ENCODE measurements at regions not wholly inside any gene's neighbourhood (a gene's known extent, or its start where the extent isn't known, plus 50 kb on each side); places are given as distances from the start of the nearest gene placed in this dataset.
"Not testable (repeated sequence)": the region's sequence is repeated elsewhere in the genome, so short reads cannot be mapped to it uniquely, and the experiment has no call there.

DNA sequence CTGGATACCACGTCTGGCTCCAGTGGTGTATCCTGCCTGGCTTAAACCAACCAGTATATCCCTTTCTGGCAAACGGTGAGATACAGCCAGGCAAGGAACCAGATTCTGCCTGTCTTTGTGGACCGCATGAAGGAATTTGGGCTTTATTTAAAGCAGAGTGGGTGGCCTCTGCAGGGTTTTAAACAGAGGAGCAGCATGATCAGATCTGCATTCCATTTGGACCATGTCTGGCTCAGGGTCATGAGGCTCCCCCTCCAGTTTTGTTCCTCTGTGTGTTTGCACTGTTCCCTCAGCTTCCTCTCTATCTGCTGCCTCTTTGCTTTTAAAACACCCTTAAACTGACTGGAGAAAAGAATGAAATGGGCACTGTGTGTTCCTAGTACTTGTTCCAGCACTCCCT is 195.0 kb downstream of the GIPC2 start:
- peaks cover 35% of the 10 kb centered on the region for H3K27me3 ChIP-seq (ENCODE audit: control insufficient read depth, insufficient read depth, low read length, poor library complexity, severe bottlenecking)
- H3K27ac ChIP-seq (ENCODE audit: insufficient read depth, low read depth, low read length, poor library complexity, severe bottlenecking), result no peak overlapping the region
- H3K4me1 ChIP-seq (ENCODE audit: control insufficient read depth, insufficient read depth, low read length), result no peaks in the 10 kb centered on the region
- H3K36me3 ChIP-seq (ENCODE audit: control insufficient read depth, insufficient read depth, low read length), result no peaks in the 10 kb centered on the region
- H3K9me3 ChIP-seq (ENCODE audit: control insufficient read depth, low read length), result no peaks in the 10 kb centered on the region
- 48 to 64% methylated on average over 3 of the region's 3 CpGs for WGBS, 2 experiments
- no peak overlapping the region for H3K4me3 ChIP-seq (ENCODE audit: insufficient read depth, low read depth, low read length)

DNA sequence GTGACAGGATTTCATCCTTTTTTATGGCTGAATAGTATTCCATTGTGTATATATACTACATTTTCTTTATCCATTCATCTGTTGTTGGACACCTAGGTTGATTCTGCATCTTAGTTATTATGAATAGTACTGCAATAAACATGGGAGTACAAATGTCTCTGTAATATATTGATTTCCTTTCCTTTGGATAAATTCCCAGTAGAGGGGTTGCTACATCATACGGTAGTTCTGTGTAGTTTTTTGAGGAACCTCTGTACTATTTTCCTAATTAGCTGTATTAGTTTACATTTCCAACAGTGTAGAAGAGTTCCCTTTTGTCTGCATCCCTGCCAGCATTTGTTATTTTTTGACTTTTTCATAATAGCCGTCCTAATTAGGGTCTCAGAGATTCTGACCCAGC is 201.3 kb downstream of the GIPC2 start:
- H3K9me3 ChIP-seq (ENCODE audit: control insufficient read depth, low read length), result no peaks in the 10 kb centered on the region
- H3K27me3 ChIP-seq (ENCODE audit: control insufficient read depth, insufficient read depth, low read length, poor library complexity, severe bottlenecking), result peaks cover 3% of the 10 kb centered on the region
- H3K4me1 ChIP-seq (ENCODE audit: control insufficient read depth, insufficient read depth, low read length), result no peaks in the 10 kb centered on the region
- 89 to 95% methylated on average over 1 to 2 of the region's 2 CpGs for WGBS, 2 experiments
- H3K27ac ChIP-seq (ENCODE audit: insufficient read depth, low read depth, low read length, poor library complexity, severe bottlenecking), result no peak overlapping the region
- no peaks in the 10 kb centered on the region for H3K36me3 ChIP-seq (ENCODE audit: control insufficient read depth, insufficient read depth, low read length)
- no peak overlapping the region for H3K4me3 ChIP-seq (ENCODE audit: insufficient read depth, low read depth, low read length)

GRCh38 chr1:78250201-78250600 is 204.4 kb downstream of the GIPC2 start:
- H3K4me1 ChIP-seq (ENCODE audit: control insufficient read depth, insufficient read depth, low read length), result no peaks in the 10 kb centered on the region
- H3K4me3 ChIP-seq (ENCODE audit: insufficient read depth, low read depth, low read length), result no peak overlapping the region
- H3K9me3 ChIP-seq (ENCODE audit: control insufficient read depth, low read length), result no peaks in the 10 kb centered on the region
- 71 to 73% methylated on average over 4 of the region's 4 CpGs for WGBS, 2 experiments
- no peak overlapping the region for H3K27ac ChIP-seq (ENCODE audit: insufficient read depth, low read depth, low read length, poor library complexity, severe bottlenecking)
- H3K36me3 ChIP-seq (ENCODE audit: control insufficient read depth, insufficient read depth, low read length), result no peaks in the 10 kb centered on the region
- peaks cover 9% of the 10 kb centered on the region for H3K27me3 ChIP-seq (ENCODE audit: control insufficient read depth, insufficient read depth, low read length, poor library complexity, severe bottlenecking)

- H3K27me3 ChIP-seq (ENCODE audit: control insufficient read depth, insufficient read depth, low read length, poor library complexity, severe bottlenecking), result peaks cover 9% of the 10 kb centered on the region
- H3K9me3 ChIP-seq (ENCODE audit: control insufficient read depth, low read length), result no peaks in the 10 kb centered on the region
- no peak overlapping the region for H3K27ac ChIP-seq (ENCODE audit: insufficient read depth, low read depth, low read length, poor library complexity, severe bottlenecking)
- H3K36me3 ChIP-seq (ENCODE audit: control insufficient read depth, insufficient read depth, low read length), result no peaks in the 10 kb centered on the region
- no peaks in the 10 kb centered on the region for H3K4me1 ChIP-seq (ENCODE audit: control insufficient read depth, insufficient read depth, low read length)
- H3K4me3 ChIP-seq (ENCODE audit: insufficient read depth, low read depth, low read length), result no peak overlapping the region
- WGBS, 2 experiments, result 50 to 87% methylated on average over 1 to 2 of the region's 3 CpGs
Measured at GRCh38 chr1:78254517-78254916, 208.8 kb downstream of the GIPC2 start.

DNA sequence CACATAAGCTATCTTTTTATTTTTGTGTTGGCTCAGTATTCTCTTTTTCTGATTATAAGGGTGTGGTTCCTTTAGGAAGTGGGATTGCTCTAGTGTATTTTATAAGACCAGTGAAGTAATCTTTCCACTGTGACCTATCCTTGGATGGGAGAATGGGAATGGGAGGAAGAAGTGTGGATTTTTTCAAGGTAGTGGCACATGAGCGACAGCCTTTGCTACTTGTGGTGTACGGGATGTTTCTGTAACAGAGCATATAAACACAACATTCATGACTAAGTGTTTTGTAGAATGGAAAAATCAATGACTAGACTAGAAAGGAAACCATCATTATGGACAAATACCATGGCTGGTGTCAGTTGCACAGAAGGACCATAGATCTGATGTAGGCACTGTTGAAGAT is 209.6 kb downstream of the GIPC2 start:
- 100% methylated on average over 1 of the region's 2 CpGs for WGBS, 2 experiments
- no peak overlapping the region for H3K27ac ChIP-seq (ENCODE audit: insufficient read depth, low read depth, low read length, poor library complexity, severe bottlenecking)
- no peak overlapping the region for H3K4me3 ChIP-seq (ENCODE audit: insufficient read depth, low read depth, low read length)
- H3K36me3 ChIP-seq (ENCODE audit: control insufficient read depth, insufficient read depth, low read length), result no peaks in the 10 kb centered on the region
- H3K4me1 ChIP-seq (ENCODE audit: control insufficient read depth, insufficient read depth, low read length), result no peaks in the 10 kb centered on the region
- H3K27me3 ChIP-seq (ENCODE audit: control insufficient read depth, insufficient read depth, low read length, poor library complexity, severe bottlenecking), result peaks cover 9% of the 10 kb centered on the region
- H3K9me3 ChIP-seq (ENCODE audit: control insufficient read depth, low read length), result no peaks in the 10 kb centered on the region

DNA sequence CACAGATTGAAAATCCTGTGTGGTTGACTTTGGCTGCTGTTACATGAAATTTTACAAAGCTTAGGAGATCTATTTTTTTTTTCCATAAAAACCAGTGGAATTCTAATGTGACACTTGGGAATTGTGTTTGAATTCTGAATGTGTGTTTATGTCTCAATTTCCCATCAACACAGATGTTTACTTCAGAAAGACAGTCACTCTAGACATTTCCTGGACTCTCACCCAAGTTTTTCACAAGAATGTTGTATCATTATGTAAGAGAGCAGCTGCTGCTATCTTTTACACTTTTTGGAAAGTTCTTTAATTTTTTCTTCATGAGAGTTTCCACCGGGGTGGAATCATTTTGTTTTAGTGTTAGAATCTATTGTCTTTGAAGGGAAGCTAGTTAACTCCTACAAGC is 210.1 kb downstream of the GIPC2 start:
- WGBS, 2 experiments, result 91 to 94% methylated on average over 1 of the region's 1 CpG
- no peaks in the 10 kb centered on the region for H3K4me1 ChIP-seq (ENCODE audit: control insufficient read depth, insufficient read depth, low read length)
- no peaks in the 10 kb centered on the region for H3K9me3 ChIP-seq (ENCODE audit: control insufficient read depth, low read length)
- H3K36me3 ChIP-seq (ENCODE audit: control insufficient read depth, insufficient read depth, low read length), result no peaks in the 10 kb centered on the region
- no peak overlapping the region for H3K4me3 ChIP-seq (ENCODE audit: insufficient read depth, low read depth, low read length)
- H3K27me3 ChIP-seq (ENCODE audit: control insufficient read depth, insufficient read depth, low read length, poor library complexity, severe bottlenecking), result peaks cover 9% of the 10 kb centered on the region
- H3K27ac ChIP-seq (ENCODE audit: insufficient read depth, low read depth, low read length, poor library complexity, severe bottlenecking), result no peak overlapping the region

GRCh38 chr1:78263459-78263858 is 217.7 kb downstream of the GIPC2 start:
- WGBS, 2 experiments, result 46 to 48% methylated on average over 2 of the region's 2 CpGs
- H3K36me3 ChIP-seq (ENCODE audit: control insufficient read depth, insufficient read depth, low read length), result no peaks in the 10 kb centered on the region
- no peak overlapping the region for H3K4me3 ChIP-seq (ENCODE audit: insufficient read depth, low read depth, low read length)
- H3K4me1 ChIP-seq (ENCODE audit: control insufficient read depth, insufficient read depth, low read length), result no peaks in the 10 kb centered on the region
- no peaks in the 10 kb centered on the region for H3K9me3 ChIP-seq (ENCODE audit: control insufficient read depth, low read length)
- H3K27ac ChIP-seq (ENCODE audit: insufficient read depth, low read depth, low read length, poor library complexity, severe bottlenecking), result no peak overlapping the region
- H3K27me3 ChIP-seq (ENCODE audit: control insufficient read depth, insufficient read depth, low read length, poor library complexity, severe bottlenecking), result no peaks in the 10 kb centered on the region

DNA sequence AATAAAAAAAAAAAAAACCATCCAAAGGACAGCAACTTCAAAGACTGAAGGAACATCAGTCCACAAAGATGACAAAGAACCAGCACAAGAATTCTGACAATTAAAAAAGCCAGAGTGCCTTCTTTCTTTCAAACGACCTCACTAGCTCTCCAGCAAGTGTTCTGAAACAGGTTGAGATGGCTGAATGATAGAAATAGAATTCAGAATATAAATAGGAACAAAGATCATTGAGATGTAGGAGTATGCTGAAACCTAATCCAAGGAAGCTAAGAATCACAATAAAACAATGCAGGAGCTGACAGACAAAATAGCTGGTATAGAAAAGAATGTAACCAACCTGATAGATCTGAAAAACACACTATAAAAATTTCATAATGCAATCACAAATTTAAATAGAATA is 218.2 kb downstream of the GIPC2 start:
- Histone ChIP-seq H3K36me3 (ENCODE audit: control insufficient read depth, insufficient read depth, low read length) (no peaks in the 10 kb centered on the region), H3K27me3 (ENCODE audit: control insufficient read depth, insufficient read depth, low read length, poor library complexity, severe bottlenecking) (no peaks in the 10 kb centered on the region), H3K9me3 (ENCODE audit: control insufficient read depth, low read length) (no peaks in the 10 kb centered on the region), H3K4me1 (ENCODE audit: control insufficient read depth, insufficient read depth, low read length) (no peaks in the 10 kb centered on the region), H3K4me3 (ENCODE audit: insufficient read depth, low read depth, low read length) (no peak overlapping the region), H3K27ac (ENCODE audit: insufficient read depth, low read depth, low read length, poor library complexity, severe bottlenecking) (no peak overlapping the region)
- WGBS, 2 experiments, result 18 to 25% methylated on average over 1 of the region's 1 CpG

DNA sequence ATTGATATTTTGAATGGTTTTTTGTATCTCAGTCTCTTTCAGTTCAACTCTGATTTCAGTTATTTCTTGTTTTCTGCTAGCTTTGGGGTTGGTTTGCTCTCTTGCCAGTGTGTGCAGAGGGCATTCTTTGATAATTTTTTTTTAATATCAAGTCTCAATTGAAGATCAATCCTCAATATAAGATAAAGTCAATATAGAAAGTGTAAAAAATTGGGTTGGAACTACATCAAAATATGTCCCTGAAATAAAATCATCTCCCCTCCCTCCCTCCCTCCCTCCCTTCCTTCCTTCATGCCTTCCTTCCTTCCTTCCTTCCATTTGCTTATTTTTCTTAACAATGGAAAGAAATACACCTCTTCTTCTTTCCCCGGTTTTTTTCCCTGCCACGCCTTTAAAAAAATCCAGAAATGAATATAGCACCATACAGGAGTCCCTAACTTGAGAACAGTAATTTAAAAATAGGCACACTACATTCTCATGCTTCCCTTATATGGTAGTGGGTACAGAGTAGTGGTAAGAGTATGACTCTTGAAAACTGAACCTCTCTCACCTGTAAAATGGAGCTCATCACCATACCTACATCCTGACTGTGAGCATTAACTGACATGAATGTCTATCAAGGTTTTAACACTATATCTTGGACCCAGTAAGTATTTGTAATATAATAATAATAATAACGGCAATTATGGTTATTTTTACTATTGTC is 221.9 kb downstream of the GIPC2 start:
- no peaks in the 10 kb centered on the region for H3K9me3 ChIP-seq (ENCODE audit: control insufficient read depth, low read length)
- H3K36me3 ChIP-seq (ENCODE audit: control insufficient read depth, insufficient read depth, low read length), result no peaks in the 10 kb centered on the region
- 40 to 83% methylated on average over 1 to 2 of the region's 3 CpGs for WGBS, 2 experiments

DNA sequence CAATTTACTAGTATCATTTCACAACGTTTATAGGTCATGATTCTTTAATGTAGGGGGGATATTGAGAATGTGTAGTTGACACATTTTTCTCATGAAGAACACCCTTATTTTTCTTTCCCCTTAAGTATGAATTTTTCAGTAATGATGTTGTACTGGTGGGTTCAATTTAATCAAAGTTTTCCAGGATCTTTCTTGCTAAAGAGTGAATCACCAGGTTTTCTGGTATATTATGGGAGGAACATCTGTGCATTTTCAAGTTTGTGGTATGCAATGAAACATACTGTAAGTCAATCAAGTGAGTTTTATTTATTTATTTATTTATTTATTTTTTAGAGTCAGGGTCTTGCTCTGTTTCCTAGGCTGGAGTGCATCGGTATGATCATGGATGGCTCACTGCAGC is 221.2 kb upstream of the PTGFR start:
- Histone ChIP-seq H3K4me1 (ENCODE audit: control insufficient read depth, insufficient read depth, low read length) (no peaks in the 10 kb centered on the region), H3K4me3 (ENCODE audit: insufficient read depth, low read depth, low read length) (no peak overlapping the region), H3K27me3 (ENCODE audit: control insufficient read depth, insufficient read depth, low read length, poor library complexity, severe bottlenecking) (peaks cover 3% of the 10 kb centered on the region), H3K9me3 (ENCODE audit: control insufficient read depth, low read length) (no peaks in the 10 kb centered on the region), H3K36me3 (ENCODE audit: control insufficient read depth, insufficient read depth, low read length) (no peaks in the 10 kb centered on the region), H3K27ac (ENCODE audit: insufficient read depth, low read depth, low read length, poor library complexity, severe bottlenecking) (no peak overlapping the region)
- WGBS, 2 experiments, result 86 to 94% methylated on average over 1 of the region's 2 CpGs

More for the DNA sequence above, 221.9 kb downstream of the GIPC2 start:
- H3K27ac ChIP-seq (ENCODE audit: insufficient read depth, low read depth, low read length, poor library complexity, severe bottlenecking), result no peak overlapping the region
- no peaks in the 10 kb centered on the region for H3K4me1 ChIP-seq (ENCODE audit: control insufficient read depth, insufficient read depth, low read length)
- no peak overlapping the region for H3K4me3 ChIP-seq (ENCODE audit: insufficient read depth, low read depth, low read length)
- H3K27me3 ChIP-seq (ENCODE audit: control insufficient read depth, insufficient read depth, low read length, poor library complexity, severe bottlenecking), result peaks cover 3% of the 10 kb centered on the region

DNA sequence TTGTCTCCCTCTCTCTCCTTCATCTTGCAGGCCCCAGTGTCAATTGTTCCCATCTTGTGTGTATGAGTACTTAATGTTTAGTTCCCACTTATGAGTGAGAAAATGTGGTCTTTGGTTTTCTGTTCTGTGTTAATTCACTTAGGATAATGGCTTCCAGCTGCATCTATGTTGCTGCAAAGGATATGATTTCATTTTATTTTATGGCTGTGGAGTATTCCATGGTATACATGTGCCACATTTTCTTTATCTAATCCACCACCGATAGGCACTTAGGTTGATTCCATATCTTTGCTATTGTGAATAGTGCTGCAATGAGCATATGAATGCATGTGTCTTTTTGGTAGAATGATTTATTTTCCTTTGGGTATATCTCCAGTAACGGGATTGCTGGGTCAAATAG is 219.4 kb upstream of the PTGFR start:
- H3K4me3 ChIP-seq (ENCODE audit: insufficient read depth, low read depth, low read length); H3K27ac ChIP-seq (ENCODE audit: insufficient read depth, low read depth, low read length, poor library complexity, severe bottlenecking); H3K27me3 ChIP-seq (ENCODE audit: control insufficient read depth, insufficient read depth, low read length, poor library complexity, severe bottlenecking); H3K9me3 ChIP-seq (ENCODE audit: control insufficient read depth, low read length); H3K36me3 ChIP-seq (ENCODE audit: control insufficient read depth, insufficient read depth, low read length); H3K4me1 ChIP-seq (ENCODE audit: control insufficient read depth, insufficient read depth, low read length): not testable (repeated sequence)
- 87 to 96% methylated on average over 2 of the region's 2 CpGs for WGBS, 2 experiments

Measured in ectodermal cell (in vitro differentiated cells).